ENCODE measurements at regions not wholly inside any gene's neighbourhood (a gene's known extent, or its start where the extent isn't known, plus 50 kb on each side); places are given as distances from the start of the nearest gene placed in this dataset.

DNA sequence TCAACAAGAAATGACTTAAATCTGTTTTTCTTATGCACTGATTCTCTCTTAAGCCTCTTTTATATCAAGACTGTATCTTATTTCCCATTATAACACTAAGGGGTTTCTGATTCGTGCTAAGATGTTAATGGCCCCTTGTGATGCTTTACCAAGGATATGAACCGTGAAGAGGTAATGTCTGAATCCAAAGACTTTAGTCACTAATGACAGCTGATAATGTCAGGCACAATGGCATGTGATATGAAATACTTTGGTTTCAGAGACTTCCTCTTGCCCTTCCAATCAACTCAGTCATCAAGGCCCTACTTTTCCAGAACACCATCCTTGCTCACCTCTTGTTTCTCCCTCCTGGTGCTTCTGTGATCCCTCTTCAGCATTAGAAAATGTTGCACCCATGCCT is 262.8 kb downstream of the KCNE4 start:
- Histone ChIP-seq H3K27ac (ENCODE audit: insufficient read length, low read depth, low read length) (no peak overlapping the region), H3K4me2 (ENCODE audit: insufficient read depth, insufficient read length, low read length) (no peak overlapping the region), H2BK15ac (ENCODE audit: low read depth, low read length) (no peak overlapping the region), H3K4ac (ENCODE audit: low read depth, low read length) (no peak overlapping the region), H3K9ac (ENCODE audit: extremely low read depth, insufficient read length, low read length) (no peak overlapping the region), H2AFZ (ENCODE audit: low read length) (no peak overlapping the region), H2BK120ac (ENCODE audit: low read depth, low read length, poor library complexity, severe bottlenecking) (no peak overlapping the region), H2BK12ac (ENCODE audit: insufficient read length, low read depth, low read length) (no peak overlapping the region), H2AK5ac (ENCODE audit: insufficient read length, low read length) (no peak overlapping the region), H4K20me1 (ENCODE audit: control insufficient read depth, insufficient read depth, insufficient read length) (no peaks in the 10 kb centered on the region), H3K18ac (ENCODE audit: insufficient read length, low read depth, low read length) (no peak overlapping the region), H3K56ac (ENCODE audit: insufficient read length, low read depth, low read length) (no peak overlapping the region), H3K27me3 (ENCODE audit: insufficient read depth, low read length) (no peaks in the 10 kb centered on the region), H2BK20ac (ENCODE audit: low read depth, low read length, poor library complexity, severe bottlenecking) (no peak overlapping the region), H3T11ph (ENCODE audit: low read length) (no peak overlapping the region), H3K23me2 (ENCODE audit: insufficient read length, low read depth, low read length, poor library complexity, severe bottlenecking) (no peaks in the 10 kb centered on the region), H4K8ac (replicated peaks; ENCODE audit: insufficient read length, low read depth, low read length) (no peak overlapping the region), H2BK5ac (ENCODE audit: insufficient read length, low read length) (no peak overlapping the region), H4K5ac (ENCODE audit: insufficient read length, low read depth, low read length) (no peak overlapping the region), H3K79me1 (ENCODE audit: insufficient read depth, low read depth, low read length, poor library complexity, severe bottlenecking) (no peaks in the 10 kb centered on the region), H3K14ac (ENCODE audit: insufficient read depth, low read length) (no peak overlapping the region), H3K23ac (ENCODE audit: insufficient read length, low read depth, low read length) (no peak overlapping the region), H3K9me3 (ENCODE audit: control insufficient read depth, low read depth, low read length) (no peaks in the 10 kb centered on the region), H4K91ac (ENCODE audit: insufficient read length, low read depth, low read length) (no peak overlapping the region), H3K4me1 (ENCODE audit: insufficient read depth, low read length) (no peaks in the 10 kb centered on the region), H3K79me2 (ENCODE audit: insufficient read depth, low read length) (no peaks in the 10 kb centered on the region)
- no peaks in the 10 kb centered on the region for H3K4me1 Mint-ChIP-seq
- WGBS (ENCODE audit: extremely low coverage, insufficient read length, low lambda C conversion rate), result no CpG with 5 or more reads among the region's 2 CpGs
- H3K9me3 Mint-ChIP-seq, result no peaks in the 10 kb centered on the region
- H3K27ac Mint-ChIP-seq, result no peak overlapping the region
- H3K27me3 Mint-ChIP-seq (ENCODE audit: low read depth), result no peaks in the 10 kb centered on the region
- DNase-seq, result no peak
- no peak overlapping the region for H3K4me3 Mint-ChIP-seq
- no peaks in the 10 kb centered on the region for H3K36me3 Mint-ChIP-seq (ENCODE audit: insufficient read depth in 1 of 3, low read depth in 3 of 3)
- TF ChIP-seq, protein P1, sequence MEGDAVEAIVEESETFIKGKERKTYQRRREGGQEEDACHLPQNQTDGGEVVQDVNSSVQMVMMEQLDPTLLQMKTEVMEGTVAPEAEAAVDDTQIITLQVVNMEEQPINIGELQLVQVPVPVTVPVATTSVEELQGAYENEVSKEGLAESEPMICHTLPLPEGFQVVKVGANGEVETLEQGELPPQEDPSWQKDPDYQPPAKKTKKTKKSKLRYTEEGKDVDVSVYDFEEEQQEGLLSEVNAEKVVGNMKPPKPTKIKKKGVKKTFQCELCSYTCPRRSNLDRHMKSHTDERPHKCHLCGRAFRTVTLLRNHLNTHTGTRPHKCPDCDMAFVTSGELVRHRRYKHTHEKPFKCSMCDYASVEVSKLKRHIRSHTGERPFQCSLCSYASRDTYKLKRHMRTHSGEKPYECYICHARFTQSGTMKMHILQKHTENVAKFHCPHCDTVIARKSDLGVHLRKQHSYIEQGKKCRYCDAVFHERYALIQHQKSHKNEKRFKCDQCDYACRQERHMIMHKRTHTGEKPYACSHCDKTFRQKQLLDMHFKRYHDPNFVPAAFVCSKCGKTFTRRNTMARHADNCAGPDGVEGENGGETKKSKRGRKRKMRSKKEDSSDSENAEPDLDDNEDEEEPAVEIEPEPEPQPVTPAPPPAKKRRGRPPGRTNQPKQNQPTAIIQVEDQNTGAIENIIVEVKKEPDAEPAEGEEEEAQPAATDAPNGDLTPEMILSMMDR (conservative IDR thresholded peaks at IDR 0.05), result no peak

Measured in H9 (cell line).